Thoracic aorta (tissue), 2 donors: ENCODE measurements at regions not wholly inside any gene's neighbourhood (a gene's known extent, or its start where the extent isn't known, plus 50 kb on each side); places are given as distances from the start of the nearest gene placed in this dataset.

Experiments used
- ATAC-seq: fragments of 150-250 bp; one replicate; pipeline ENCODE4 v1.8.0; 2017; ENCODE audit warnings: low read depth; ENCODE audit not compliant: insufficient number of reproducible peaks, low FRiP score
- DNase-seq: peaks from one replicate; pipeline ENCODE4 v3.0.0-alpha.2; 2020; ENCODE audit warnings: low spot score
- H3K27ac ChIP-seq, 2 donors: fragments of 200-600 bp; sonication (generic); 1 replicate in 1 of 2; 2 replicates in 1 of 2; pipeline ENCODE4 v1.5.1; 2016; ENCODE audit warnings: mild to moderate bottlenecking in 2 of 2, moderate library complexity in 2 of 2
- H3K27me3 ChIP-seq: fragments of 200-600 bp; sonication (generic); replicated peaks from 2 replicates; pipeline ENCODE4 v1.6.0; 2016; ENCODE audit warnings: mild to moderate bottlenecking; ENCODE audit not compliant: insufficient read depth
- H3K36me3 ChIP-seq: fragments of 200-600 bp; sonication (generic); one replicate; pipeline ENCODE4 v1.5.1; 2016
- H3K4me1 ChIP-seq, 2 donors: fragments of 200-600 bp; sonication (generic); 1 replicate in 1 of 2; 2 replicates in 1 of 2; pipeline versions ENCODE4 v1.5.1 to v1.6.0; 2016; ENCODE audit warnings: low read depth in 2 of 2, mild to moderate bottlenecking in 1 of 2; ENCODE audit not compliant: control insufficient read depth in 1 of 2
- H3K4me3 ChIP-seq: fragments of 200-600 bp; sonication (generic); 2 replicates; pipeline ENCODE4 v1.5.1; 2016; ENCODE audit warnings: mild to moderate bottlenecking
- H3K9me3 ChIP-seq: fragments of 200-600 bp; sonication (generic); 2 replicates; pipeline ENCODE4 v1.5.1; 2016
- TF ChIP-seq, protein P1 (sequence below): fragments of 200-600 bp; sonication (generic); IDR thresholded peaks from one replicate; pipeline ENCODE4 v1.5.1; 2019; ENCODE audit warnings: antibody characterized with exemption

DNA sequence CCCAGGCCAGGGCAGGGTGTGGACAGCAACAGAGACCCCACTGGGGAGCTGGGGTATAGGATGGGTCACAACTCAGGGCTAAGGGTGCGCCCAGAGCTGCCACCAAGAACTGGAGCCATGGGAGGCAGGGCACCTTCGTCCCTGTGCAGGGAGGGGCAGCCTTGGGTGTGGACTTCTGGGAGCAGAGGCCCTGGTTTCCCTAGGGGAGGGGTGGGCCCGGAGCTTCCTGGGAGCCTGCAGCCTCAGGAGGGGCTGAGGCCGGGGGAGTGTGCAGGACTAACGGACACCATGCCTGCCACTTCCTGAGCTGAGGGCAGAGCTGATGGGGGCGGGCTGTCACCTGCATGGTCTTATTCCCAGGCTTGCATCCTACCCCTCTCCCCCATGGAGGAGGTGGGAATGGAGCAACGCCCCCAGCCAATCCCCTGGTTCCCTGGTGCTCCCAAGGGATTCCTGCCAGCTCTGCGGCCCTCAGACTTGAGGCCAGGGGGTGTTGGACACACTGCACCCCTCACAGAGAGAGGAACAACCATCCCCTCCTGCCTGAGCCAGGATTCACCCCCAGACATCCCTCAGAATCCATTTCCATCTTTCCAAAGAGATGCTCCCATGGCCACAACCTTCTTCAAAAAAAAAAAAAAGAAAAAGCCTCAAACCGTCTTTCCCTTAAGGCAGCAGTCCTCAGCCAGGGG, 225.7 kb downstream of the CTTN start:
- ATAC-seq: no peak
- Histone ChIP-seq H3K36me3 (no peaks in the 10 kb centered on the region), H3K4me3 (no peak overlapping the region), H3K9me3 (no peaks in the 10 kb centered on the region), H3K27me3 (no peaks in the 10 kb centered on the region), H3K4me1 (no peaks in the 10 kb centered on the region), H3K27ac (no peak overlapping the region)
- DNase-seq: no peak
- TF ChIP-seq, protein P1, sequence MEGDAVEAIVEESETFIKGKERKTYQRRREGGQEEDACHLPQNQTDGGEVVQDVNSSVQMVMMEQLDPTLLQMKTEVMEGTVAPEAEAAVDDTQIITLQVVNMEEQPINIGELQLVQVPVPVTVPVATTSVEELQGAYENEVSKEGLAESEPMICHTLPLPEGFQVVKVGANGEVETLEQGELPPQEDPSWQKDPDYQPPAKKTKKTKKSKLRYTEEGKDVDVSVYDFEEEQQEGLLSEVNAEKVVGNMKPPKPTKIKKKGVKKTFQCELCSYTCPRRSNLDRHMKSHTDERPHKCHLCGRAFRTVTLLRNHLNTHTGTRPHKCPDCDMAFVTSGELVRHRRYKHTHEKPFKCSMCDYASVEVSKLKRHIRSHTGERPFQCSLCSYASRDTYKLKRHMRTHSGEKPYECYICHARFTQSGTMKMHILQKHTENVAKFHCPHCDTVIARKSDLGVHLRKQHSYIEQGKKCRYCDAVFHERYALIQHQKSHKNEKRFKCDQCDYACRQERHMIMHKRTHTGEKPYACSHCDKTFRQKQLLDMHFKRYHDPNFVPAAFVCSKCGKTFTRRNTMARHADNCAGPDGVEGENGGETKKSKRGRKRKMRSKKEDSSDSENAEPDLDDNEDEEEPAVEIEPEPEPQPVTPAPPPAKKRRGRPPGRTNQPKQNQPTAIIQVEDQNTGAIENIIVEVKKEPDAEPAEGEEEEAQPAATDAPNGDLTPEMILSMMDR: no peak

DNA sequence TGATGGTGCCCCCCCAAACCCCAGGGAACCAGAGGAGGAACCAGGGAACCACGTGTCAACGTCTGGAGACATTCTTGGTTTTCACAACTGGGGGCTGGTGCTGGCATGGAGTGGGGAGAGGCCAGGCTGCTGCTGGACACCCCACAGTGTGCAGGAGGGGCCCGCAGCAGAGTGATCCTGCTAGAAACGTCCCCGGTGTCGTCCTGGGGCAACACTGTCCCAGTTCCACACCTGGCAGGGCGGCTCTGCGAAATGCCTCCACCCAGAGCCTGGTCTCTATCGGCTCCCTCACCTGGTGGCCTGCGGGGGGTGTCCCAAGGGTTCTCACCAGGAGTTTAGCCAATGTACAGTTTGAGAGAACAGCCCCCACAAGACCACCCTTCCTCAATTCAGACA, 226.3 kb downstream of the CTTN start:
- no peak for ATAC-seq

DNA sequence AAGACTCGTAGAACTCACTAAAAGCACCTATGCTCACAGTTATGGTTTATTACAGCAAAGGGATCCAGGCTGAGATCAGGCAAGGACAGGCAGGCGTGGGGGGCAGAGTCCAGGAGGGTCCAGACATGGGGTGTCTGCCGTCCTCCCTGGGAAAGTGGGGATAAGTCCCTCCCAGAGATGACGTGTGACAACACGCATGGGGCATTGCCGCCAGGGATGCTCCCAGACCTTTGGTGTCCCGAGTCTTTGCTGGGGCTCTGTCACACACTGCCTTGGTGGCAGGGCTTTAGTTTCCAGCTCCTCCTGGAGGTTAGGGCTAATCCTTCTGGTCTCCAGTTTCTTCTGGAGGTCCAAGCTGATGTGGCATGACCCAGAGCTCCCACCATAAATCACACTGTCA, 226.7 kb downstream of the CTTN start:
- ATAC-seq (no peak), DNase-seq (no peak)
- no peak overlapping the region for H3K4me3 ChIP-seq
- H3K9me3 ChIP-seq: no peaks in the 10 kb centered on the region
- H3K27ac ChIP-seq: no peak overlapping the region
- no peaks in the 10 kb centered on the region for H3K27me3 ChIP-seq
- TF ChIP-seq, protein P1: no peak
- no peaks in the 10 kb centered on the region for H3K4me1 ChIP-seq
- no peaks in the 10 kb centered on the region for H3K36me3 ChIP-seq

More for the DNA sequence above, 226.3 kb downstream of the CTTN start:
- Histone ChIP-seq H3K4me1 (no peaks in the 10 kb centered on the region), H3K4me3 (no peak overlapping the region), H3K27ac (no peak overlapping the region), H3K9me3 (no peaks in the 10 kb centered on the region), H3K36me3 (no peaks in the 10 kb centered on the region), H3K27me3 (no peaks in the 10 kb centered on the region)
- DNase-seq: no peak
- TF ChIP-seq, protein P1: no peak

DNA sequence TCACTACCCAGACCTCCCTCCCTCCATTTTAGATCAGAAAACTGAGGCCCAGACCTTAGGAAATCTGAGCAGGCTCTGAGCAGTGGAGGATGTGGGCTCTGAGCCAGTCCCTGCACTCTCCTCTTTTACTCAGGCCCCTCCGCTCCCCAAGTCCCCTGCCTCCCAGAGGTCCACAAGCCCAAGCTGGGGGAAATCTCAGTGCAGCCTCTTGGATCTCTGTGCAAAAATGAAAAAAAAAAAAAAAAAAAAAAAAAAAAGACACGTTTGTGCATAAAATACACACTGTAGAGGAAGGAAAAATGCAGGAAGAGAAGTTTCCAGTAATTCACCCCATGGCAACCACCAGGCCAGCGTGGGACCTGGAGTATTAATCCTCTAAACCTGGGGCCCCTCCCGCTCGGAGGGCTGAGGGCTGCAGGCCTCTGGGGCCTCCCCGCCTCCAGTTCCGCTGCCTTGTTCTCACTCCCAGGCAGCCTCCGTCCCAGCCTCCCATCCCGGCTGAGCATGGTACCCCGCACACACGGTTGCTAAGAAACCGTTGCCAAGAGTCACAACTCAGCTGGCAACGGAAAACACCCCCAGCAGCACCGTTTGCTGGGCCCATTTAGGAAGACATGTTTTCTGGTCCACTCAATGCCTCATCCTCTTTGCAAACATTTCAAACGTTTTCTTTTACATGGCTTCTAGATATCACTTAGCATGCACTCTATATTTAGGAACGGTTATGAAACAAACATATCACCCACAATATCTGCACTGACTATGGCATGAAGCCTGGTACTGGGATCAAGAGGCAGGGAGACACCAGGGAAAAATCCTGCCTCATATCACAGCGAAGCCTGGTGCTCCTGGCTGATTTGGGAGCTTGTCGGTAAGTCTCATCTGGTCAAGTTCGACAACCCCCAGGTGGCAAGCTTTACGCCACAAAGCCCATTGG, 227.5 kb downstream of the CTTN start:
- H3K9me3 ChIP-seq: no peaks in the 10 kb centered on the region
- H3K4me3 ChIP-seq: no peak overlapping the region
- no peaks in the 10 kb centered on the region for H3K4me1 ChIP-seq
- no peaks in the 10 kb centered on the region for H3K27me3 ChIP-seq
- ATAC-seq: no peak
- no peak for DNase-seq
- no peaks in the 10 kb centered on the region for H3K36me3 ChIP-seq
- H3K27ac ChIP-seq: no peak overlapping the region
- TF ChIP-seq, protein P1: no peak

GRCh38 chr11:70627219-70627618, 228.9 kb downstream of the CTTN start:
- TF ChIP-seq, protein P1: no peak
- H3K4me1 ChIP-seq: no peaks in the 10 kb centered on the region

More at GRCh38 chr11:70627219-70627618, 228.9 kb downstream of the CTTN start:
- Histone ChIP-seq H3K27me3 (no peaks in the 10 kb centered on the region), H3K27ac (no peak overlapping the region), H3K4me3 (no peak overlapping the region), H3K36me3 (no peaks in the 10 kb centered on the region), H3K9me3 (no peaks in the 10 kb centered on the region)
- DNase-seq: no peak
- ATAC-seq: no peak
